SJSA1 (cell line): ENCODE measurements at regions not wholly inside any gene's neighbourhood (a gene's known extent, or its start where the extent isn't known, plus 50 kb on each side); places are given as distances from the start of the nearest gene placed in this dataset.

Source experiments
- DNase-seq, 2 experiments: peaks; one replicate each; pipeline ENCODE4 v3.0.0-alpha.2; 2015 to 2020; ENCODE audit warnings: low spot score in 2 of 2, low read depth in 1 of 2
- H3K27ac ChIP-seq: fragments of 250-450 bp; sonication (Bioruptor Pico); 2 replicates; pipeline ENCODE4 v1.5.1; 2020; ENCODE audit warnings: mild to moderate bottlenecking, moderate library complexity
- H3K27me3 ChIP-seq: fragments of 250-450 bp; sonication (Bioruptor Pico); replicated peaks from 2 replicates; pipeline ENCODE4 v1.5.1; 2020; ENCODE audit warnings: mild to moderate bottlenecking, moderate library complexity
- H3K36me3 ChIP-seq: fragments of 250-450 bp; sonication (Bioruptor Pico); 2 replicates; pipeline ENCODE4 v1.5.1; 2020; ENCODE audit warnings: mild to moderate bottlenecking
- H3K4me1 ChIP-seq: fragments of 250-450 bp; sonication (Bioruptor Pico); replicated peaks from 2 replicates; pipeline ENCODE4 v1.6.1; 2021; ENCODE audit warnings: mild to moderate bottlenecking
- H3K4me3 ChIP-seq: fragments of 250-450 bp; sonication (Bioruptor Pico); 2 replicates; pipeline ENCODE4 v1.5.1; 2020; ENCODE audit warnings: mild to moderate bottlenecking
- H3K9me3 ChIP-seq: fragments of 250-450 bp; sonication (Bioruptor Pico); replicated peaks from 2 replicates; pipeline ENCODE4 v1.5.1; 2020; ENCODE audit warnings: mild to moderate bottlenecking

DNA sequence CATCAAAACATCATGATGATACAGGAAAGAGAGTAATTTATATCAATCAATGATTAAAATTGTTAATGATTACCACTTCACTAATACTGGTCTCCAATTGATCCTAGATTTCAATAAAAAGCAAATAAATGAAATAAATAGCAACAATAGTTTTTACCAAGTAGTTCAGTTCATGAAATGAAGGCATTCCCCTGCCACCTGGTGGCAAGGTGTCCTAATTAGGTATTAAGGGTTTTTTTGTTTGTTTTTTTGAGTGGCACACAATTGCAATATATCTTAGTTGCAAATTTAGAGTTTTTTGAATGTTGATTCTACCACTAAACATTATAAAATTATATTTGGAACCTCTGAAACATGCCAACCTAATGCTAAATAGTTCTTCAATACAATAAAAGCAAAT lies 157.4 kb upstream of the PDE5A start:
- DNase-seq, result no peak
- no peak overlapping the region for H3K27ac ChIP-seq
- no peaks in the 10 kb centered on the region for H3K36me3 ChIP-seq
- H3K4me1 ChIP-seq, result no peaks in the 10 kb centered on the region
- H3K9me3 ChIP-seq, result 0 out of 2 replicates have a peak, but pooled peaks cover 2% of the 10 kb centered on the region
- no peaks in the 10 kb centered on the region for H3K27me3 ChIP-seq
- no peak overlapping the region for H3K4me3 ChIP-seq

DNA sequence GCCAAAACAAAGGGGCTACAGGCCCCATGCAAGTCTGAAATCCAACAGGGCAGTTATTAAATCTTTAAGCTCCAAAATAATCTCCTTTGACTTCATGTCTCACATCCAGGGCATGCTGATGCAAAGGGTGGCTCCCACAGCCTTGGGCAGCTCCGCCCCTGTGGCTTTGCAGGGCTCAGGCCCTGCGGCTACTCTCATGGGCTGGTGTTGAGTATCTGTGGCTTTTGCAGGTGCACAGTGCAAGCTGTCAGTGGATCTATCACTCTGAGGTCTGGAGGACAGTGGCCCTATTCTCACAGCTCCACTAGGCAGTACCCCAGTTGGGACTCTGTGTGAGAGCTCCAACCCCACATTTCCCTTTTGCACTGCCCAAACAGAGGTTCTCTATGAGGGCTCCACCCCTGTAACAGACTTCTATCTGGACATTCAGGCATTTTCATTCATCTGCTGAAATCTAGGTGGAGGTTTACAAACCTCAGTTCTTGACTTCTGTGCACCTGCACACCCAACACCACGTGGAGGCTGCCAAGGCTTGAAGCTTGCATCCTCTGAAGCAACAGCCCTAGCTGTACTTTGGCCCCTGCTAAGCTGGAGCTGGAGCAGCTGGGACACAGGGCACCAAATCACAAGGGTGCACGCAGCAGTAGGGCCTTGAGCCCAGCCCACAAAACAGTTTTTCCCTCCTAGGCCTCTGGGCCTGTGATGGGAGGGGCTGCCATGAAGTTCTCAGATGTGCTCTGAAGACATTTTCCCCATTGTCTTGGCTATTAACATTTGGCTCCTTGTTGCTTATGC lies 154.8 kb upstream of the PDE5A start:
- Histone ChIP-seq H3K9me3 (0 out of 2 replicates have a peak, but pooled peaks cover 2% of the 10 kb centered on the region), H3K4me3 (no peak overlapping the region), H3K27me3 (no peaks in the 10 kb centered on the region), H3K27ac (no peak overlapping the region), H3K36me3 (no peaks in the 10 kb centered on the region), H3K4me1 (no peaks in the 10 kb centered on the region)
- no peak for DNase-seq

DNA sequence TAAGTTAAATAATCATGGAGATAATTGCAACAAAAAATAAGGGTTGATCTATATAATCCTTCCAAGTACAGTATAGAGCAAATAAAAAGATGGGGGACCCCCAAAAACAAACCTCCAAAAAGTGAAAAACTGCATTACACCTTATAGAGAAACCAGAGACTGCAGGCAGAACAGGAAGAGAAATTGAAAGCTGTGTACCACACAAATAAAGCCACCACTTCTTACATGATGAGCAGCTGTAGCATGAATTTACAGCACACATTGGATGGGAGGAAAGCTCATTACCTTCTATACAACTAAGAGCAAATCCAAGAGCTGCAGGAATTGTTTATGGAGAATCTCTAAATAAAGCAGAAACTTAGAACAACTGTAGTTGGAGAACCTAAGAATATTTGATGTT lies 152.4 kb upstream of the PDE5A start:
- Histone ChIP-seq H3K9me3 (no peaks in the 10 kb centered on the region), H3K4me3 (no peak overlapping the region), H3K36me3 (no peaks in the 10 kb centered on the region), H3K27me3 (no peaks in the 10 kb centered on the region), H3K4me1 (no peaks in the 10 kb centered on the region), H3K27ac (no peak overlapping the region)
- DNase-seq, result no peak

DNA sequence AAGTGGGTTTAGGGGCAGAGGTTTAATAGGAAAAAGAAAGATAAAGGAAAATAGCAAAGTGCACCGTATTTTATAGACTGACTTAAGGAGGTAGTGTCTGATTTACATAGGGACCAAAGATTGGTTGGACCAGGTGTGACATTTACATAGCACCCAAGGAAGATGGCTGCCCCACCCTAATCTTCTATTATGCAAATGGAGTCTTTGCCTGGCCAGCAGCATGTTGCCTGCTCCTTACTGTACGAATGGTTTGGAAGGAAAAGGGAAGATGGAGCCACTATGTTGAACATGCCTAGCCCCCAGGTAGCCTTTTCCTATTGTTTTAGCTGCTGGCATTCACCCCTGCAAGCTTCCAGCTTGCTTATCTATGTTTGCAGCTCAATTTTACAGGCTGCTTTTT lies 146.2 kb upstream of the PDE5A start:
- no peaks in the 10 kb centered on the region for H3K9me3 ChIP-seq
- no peak overlapping the region for H3K27ac ChIP-seq
- H3K4me3 ChIP-seq, result no peak overlapping the region
- no peak for DNase-seq
- no peaks in the 10 kb centered on the region for H3K4me1 ChIP-seq
- no peaks in the 10 kb centered on the region for H3K27me3 ChIP-seq
- no peaks in the 10 kb centered on the region for H3K36me3 ChIP-seq

DNA sequence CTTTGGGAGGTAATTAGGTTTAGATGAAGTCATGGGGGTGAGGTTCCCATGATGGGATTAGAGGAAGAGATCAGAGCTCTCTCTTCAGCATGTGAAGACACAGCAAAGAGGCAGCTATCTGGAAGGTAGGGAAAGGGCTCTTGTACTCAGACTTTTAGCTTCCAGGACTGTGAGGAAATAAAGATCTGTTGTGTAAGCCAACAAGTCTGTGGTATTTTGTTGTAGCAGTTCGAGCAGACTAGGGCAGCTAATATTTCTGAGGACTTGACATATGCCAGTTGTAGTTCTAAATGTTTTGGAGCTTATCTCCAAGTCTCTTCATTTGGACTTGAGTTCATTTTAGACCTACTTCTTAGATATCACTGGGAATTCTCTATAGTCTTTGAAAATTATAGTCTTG lies 137.3 kb upstream of the PDE5A start:
- Histone ChIP-seq H3K27me3 (no peaks in the 10 kb centered on the region), H3K36me3 (no peaks in the 10 kb centered on the region), H3K27ac (no peak overlapping the region), H3K4me1 (no peaks in the 10 kb centered on the region), H3K9me3 (no peaks in the 10 kb centered on the region), H3K4me3 (no peak overlapping the region)
- DNase-seq, result no peak

DNA sequence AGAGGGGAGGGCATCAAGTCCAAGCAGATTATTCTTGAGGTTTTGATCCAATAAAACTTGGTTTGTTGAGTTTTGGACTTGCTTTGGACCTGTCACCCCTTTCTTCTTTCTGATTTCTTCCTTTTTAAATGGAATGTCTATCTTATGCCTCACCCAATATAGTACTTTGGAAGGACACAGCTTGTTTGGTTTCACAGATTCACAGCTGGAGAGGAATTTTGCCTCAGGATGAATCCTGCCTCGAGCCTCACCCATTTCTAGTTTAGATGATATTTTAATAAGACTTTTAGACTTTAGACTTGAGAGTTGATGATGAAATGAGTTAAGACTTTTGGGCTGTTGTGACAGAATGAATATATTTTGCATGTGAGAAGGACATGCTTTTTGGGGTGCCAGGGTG lies 136.9 kb upstream of the PDE5A start:
- Histone ChIP-seq H3K27me3 (no peaks in the 10 kb centered on the region), H3K9me3 (no peaks in the 10 kb centered on the region), H3K4me1 (no peaks in the 10 kb centered on the region), H3K36me3 (no peaks in the 10 kb centered on the region), H3K4me3 (no peak overlapping the region), H3K27ac (no peak overlapping the region)
- no peak for DNase-seq

DNA sequence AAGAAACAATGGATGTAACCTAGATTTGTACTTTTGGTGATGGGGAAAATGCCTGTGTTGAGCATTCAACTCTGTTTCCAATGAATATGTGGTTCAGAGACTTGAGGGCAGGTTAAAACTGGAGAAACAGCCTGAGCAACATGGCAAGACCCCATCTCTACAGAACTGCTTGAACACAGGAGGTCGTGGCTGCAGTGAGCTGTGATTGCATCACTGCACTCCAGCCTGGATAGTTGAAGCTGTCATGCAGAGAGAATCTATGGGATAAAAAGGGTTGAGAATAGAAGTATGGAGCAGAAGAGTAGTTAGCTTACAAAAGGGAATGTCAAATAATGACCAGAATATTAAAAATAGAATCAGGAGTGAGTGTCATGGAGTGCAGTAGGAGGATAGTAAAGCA lies 134.8 kb upstream of the PDE5A start:
- no peak for DNase-seq
- no peaks in the 10 kb centered on the region for H3K27me3 ChIP-seq
- no peaks in the 10 kb centered on the region for H3K9me3 ChIP-seq

DNA sequence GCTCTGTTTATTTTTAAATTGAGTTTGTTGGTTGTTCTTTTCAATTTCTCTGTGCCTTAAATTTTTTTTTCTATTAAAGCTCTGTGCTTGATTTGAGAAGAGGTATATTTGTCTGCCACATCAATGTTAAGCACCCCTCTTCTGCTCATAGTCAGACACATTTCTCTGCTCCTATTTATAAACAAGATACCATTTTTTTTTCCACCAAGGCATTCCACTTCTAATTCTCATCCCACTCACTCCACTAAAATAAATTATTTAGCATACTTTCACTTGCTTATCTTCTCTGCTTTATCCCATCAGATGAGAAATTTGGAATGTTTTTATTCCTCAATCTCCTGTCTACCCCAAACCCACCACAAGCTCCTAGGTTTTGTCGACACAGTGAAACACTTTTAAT lies 127.0 kb upstream of the PDE5A start:
- no peaks in the 10 kb centered on the region for H3K9me3 ChIP-seq
- DNase-seq, result peak in 1 of 2 experiments; percentile 22

More for the DNA sequence above, 134.8 kb upstream of the PDE5A start:
- H3K36me3 ChIP-seq, result no peaks in the 10 kb centered on the region
- no peaks in the 10 kb centered on the region for H3K4me1 ChIP-seq
- H3K4me3 ChIP-seq, result no peak overlapping the region
- H3K27ac ChIP-seq, result no peak overlapping the region

DNA sequence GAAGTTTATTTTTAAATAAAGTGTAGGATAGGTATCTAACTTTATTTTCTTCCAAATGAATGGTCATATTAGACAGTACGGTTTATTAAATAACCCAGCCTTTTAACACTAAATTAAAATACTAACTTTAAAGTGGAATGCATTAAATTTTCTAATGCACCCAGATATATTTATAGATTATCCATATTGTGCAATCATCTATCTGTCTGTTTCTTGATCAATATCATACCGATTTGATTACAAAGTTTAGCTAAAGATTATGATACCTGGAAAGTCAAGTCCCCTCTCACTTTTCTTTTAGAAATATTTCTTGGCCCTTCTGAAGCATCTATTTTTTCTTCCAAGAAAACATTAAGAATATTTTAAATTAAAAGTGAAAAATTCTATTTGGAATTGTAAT lies 124.3 kb upstream of the PDE5A start:
- H3K36me3 ChIP-seq, result no peaks in the 10 kb centered on the region
- DNase-seq, result no peak
- H3K27ac ChIP-seq, result no peak overlapping the region
- no peaks in the 10 kb centered on the region for H3K9me3 ChIP-seq
- H3K27me3 ChIP-seq, result no peaks in the 10 kb centered on the region
- H3K4me3 ChIP-seq, result no peak overlapping the region
- no peaks in the 10 kb centered on the region for H3K4me1 ChIP-seq

More for the DNA sequence above, 127.0 kb upstream of the PDE5A start:
- Histone ChIP-seq H3K4me3 (no peak overlapping the region), H3K36me3 (no peaks in the 10 kb centered on the region), H3K27me3 (no peaks in the 10 kb centered on the region), H3K4me1 (no peaks in the 10 kb centered on the region), H3K27ac (no peak overlapping the region)

DNA sequence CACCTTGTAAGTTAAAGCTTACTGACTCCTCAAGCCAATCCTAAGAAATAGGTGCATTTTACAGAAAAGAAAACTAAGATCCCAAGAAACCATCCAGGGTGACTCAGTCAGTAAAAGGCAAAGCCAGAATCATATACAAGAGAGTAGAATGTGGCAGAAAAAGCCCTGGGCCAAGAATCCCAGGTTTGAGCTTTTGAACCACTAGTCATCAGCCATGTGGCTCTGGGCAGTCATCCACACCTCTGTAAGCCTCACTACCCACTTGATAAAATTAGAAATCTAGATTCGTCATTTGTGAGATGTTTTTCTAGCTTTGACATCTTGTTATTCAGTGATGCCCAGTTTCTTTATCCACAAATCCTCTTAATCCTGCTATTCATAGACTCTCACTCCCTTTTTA lies 122.2 kb upstream of the PDE5A start:
- Histone ChIP-seq H3K27ac (no peak overlapping the region), H3K27me3 (no peaks in the 10 kb centered on the region), H3K4me1 (no peaks in the 10 kb centered on the region), H3K4me3 (no peak overlapping the region), H3K9me3 (no peaks in the 10 kb centered on the region), H3K36me3 (no peaks in the 10 kb centered on the region)
- no peak for DNase-seq

DNA sequence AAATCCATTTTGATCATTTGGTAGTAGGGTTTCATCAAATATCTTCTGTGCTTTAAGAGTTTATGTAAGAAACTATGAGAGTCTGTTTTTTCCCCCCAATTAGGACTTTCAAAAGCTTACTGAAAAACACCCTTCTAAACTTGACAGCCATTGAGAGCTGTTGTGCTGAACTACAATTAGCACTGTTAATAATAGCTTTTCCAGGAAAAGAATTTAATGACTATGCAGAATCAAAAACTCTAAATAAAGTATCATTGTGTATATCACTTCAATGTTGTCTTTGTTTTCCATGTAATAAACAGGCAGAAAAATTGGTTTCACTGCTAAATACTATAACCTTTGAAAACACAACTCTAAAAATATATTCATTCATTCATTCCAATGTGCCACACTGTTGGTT lies 121.4 kb upstream of the PDE5A start:
- Histone ChIP-seq H3K9me3 (no peaks in the 10 kb centered on the region), H3K27ac (no peak overlapping the region), H3K4me3 (no peak overlapping the region), H3K36me3 (no peaks in the 10 kb centered on the region), H3K4me1 (no peaks in the 10 kb centered on the region; the same call in 1 of the 2 replicates), H3K27me3 (no peaks in the 10 kb centered on the region)
- no peak for DNase-seq

DNA sequence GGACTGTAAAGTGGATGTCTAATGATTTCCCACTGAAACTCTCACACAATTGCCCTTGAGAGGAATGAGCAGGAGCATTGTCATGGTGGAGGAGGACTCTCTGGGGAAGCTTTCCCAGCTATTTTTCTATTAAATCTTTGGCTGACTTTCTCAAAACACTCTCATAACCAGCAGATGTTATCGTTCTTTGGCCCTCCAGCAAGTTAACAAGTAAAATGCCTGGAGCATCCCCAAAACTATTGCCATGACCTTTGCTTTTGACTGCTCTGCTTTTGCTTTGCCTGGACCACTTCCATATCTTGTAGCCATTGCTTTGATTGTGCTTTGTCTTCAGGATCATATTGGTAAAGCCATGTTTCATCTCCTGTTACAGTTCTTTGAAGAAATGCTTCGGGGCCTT lies 120.2 kb upstream of the PDE5A start:
- H3K36me3 ChIP-seq, result no peaks in the 10 kb centered on the region
- no peaks in the 10 kb centered on the region for H3K9me3 ChIP-seq
- no peak overlapping the region for H3K27ac ChIP-seq
- no peaks in the 10 kb centered on the region for H3K27me3 ChIP-seq
- no peak overlapping the region for H3K4me3 ChIP-seq
- no peak for DNase-seq
- peaks cover 3% of the 10 kb centered on the region; the same call in 1 of the 2 replicates for H3K4me1 ChIP-seq

DNA sequence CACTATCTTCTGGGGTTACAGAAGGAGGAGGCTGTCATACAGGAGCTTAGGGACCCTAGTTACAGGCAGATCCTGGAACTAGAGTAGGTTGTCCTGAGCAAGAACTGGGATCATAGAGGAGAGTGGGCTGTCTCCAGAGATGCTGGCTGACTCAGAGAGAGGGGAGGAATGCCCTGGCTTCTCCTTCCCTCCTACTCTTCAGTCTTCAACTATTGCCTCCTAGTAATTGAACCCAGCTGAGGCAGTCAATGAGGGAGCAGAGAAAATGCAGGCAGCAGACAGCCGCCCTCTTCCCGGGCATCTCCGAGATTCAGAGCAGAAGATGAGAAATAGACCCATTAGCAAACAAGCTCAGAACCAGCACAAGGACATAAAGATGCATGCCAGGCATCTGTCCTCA lies 118.3 kb upstream of the PDE5A start:
- no peak overlapping the region for H3K27ac ChIP-seq
- H3K4me1 ChIP-seq, result peaks cover 3% of the 10 kb centered on the region; the same call in 1 of the 2 replicates
- no peaks in the 10 kb centered on the region for H3K27me3 ChIP-seq
- H3K36me3 ChIP-seq, result no peaks in the 10 kb centered on the region
- no peaks in the 10 kb centered on the region for H3K9me3 ChIP-seq
- no peak overlapping the region for H3K4me3 ChIP-seq
- DNase-seq, result no peak

DNA sequence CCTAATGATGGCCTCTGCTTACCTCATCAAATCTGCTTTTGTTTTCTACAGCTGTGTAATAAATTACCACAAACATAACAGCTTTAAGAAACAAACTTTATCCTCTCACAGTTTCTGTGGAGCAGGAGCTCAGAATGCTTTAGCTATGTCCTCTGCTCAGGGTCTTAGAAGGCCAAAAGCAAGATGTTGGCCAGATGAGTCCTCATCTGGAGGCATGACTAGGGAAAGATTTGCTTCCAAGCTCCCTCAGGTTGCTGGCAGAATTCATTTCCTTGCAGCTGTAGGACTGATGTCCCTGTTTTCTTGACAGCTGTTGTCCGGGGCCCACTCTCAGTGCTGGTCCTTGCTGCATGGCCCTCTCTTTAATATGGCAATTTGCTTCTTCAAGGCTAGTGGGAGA lies 116.7 kb upstream of the PDE5A start:
- peaks cover 4% of the 10 kb centered on the region for H3K4me1 ChIP-seq
- no peaks in the 10 kb centered on the region for H3K27me3 ChIP-seq
- H3K36me3 ChIP-seq, result no peaks in the 10 kb centered on the region
- H3K4me3 ChIP-seq, result no peak overlapping the region
- no peaks in the 10 kb centered on the region for H3K9me3 ChIP-seq
- no peak for DNase-seq
- no peak overlapping the region for H3K27ac ChIP-seq

DNA sequence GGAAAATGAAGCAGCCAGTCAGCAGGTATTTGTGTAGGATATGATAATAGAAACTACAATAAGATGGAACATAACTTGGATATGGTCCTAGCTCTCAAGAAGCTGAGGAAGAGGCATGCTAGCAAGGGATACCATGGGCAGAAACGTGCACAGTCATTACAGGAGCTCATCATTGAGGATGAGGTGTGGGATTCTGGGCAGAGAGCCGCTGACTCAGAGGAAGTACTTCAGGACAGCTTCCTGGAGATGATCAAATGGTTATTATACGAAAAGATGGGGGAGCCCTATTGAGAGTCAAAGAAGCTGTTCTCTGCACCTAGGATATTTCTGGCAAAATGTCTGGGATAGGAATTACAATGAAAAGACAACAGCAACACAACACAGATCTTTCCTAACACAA lies 116.0 kb upstream of the PDE5A start:
- Histone ChIP-seq H3K36me3 (no peaks in the 10 kb centered on the region), H3K4me1 (peaks cover 12% of the 10 kb centered on the region), H3K9me3 (no peaks in the 10 kb centered on the region), H3K4me3 (no peak overlapping the region), H3K27me3 (no peaks in the 10 kb centered on the region), H3K27ac (no peak overlapping the region)
- no peak for DNase-seq
